A673 (cell line): ENCODE measurements at regions not wholly inside any gene's neighbourhood (a gene's known extent, or its start where the extent isn't known, plus 50 kb on each side); places are given as distances from the start of the nearest gene placed in this dataset.
A peak's percentile ranks its signal among the peaks of the same experiment; 100 is the strongest.

ENCODE experiments used
- BruUV-seq: library from RNA; stranded (reverse); fragments of 400-500 nt; replicated peaks from 2 replicates; lab custom pipeline; 2021; lab: Mats Ljungman, UMichigan
- CTCF ChIA-PET: fragments of 300-600 bp; sonication (Branson Sonifier 250); formaldehyde crosslinking; loops from one replicate; lab custom pipeline; 2022; ENCODE audit warnings: antibody characterized with exemption; lab: Charles Lee
- POLR2A ChIA-PET: fragments of 300-600 bp; sonication (Branson Sonifier 250); formaldehyde crosslinking; loops from one replicate; lab custom pipeline; 2022; ENCODE audit warnings: antibody characterized with exemption; ENCODE audit not compliant: low non-redundant PET; lab: Charles Lee
- DNase-seq: peaks from one replicate; pipeline ENCODE4 v3.0.0-alpha.2; 2015; ENCODE audit warnings: low spot score
- H3K27ac ChIP-seq: fragments of 200-600 bp; sonication (generic); 2 replicates; pipeline ENCODE4 v1.5.1; 2016; ENCODE audit warnings: mixed run types, low read depth, mild to moderate bottlenecking, mixed read lengths, antibody characterized with exemption, low read length; ENCODE audit not compliant: poor library complexity, severe bottlenecking
- H3K27me3 ChIP-seq: fragments of 200-600 bp; sonication (generic); replicated peaks from 2 replicates; pipeline ENCODE4 v1.6.1; 2017; ENCODE audit warnings: mixed run types, low read depth, mild to moderate bottlenecking, mixed read lengths, antibody characterized with exemption, low read length; ENCODE audit not compliant: insufficient read depth, poor library complexity
- H3K36me3 ChIP-seq: fragments of 200-600 bp; sonication (generic); 2 replicates; pipeline ENCODE4 v1.6.1; 2016; ENCODE audit warnings: mixed run types, mild to moderate bottlenecking, mixed read lengths, antibody characterized with exemption, low read length; ENCODE audit not compliant: insufficient read depth, poor library complexity, severe bottlenecking
- H3K4me1 ChIP-seq: fragments of 200-600 bp; sonication (generic); 2 replicates; pipeline ENCODE4 v1.6.1; 2017; ENCODE audit warnings: mixed run types, mild to moderate bottlenecking, mixed read lengths, antibody characterized with exemption, low read length; ENCODE audit not compliant: insufficient read depth, poor library complexity, severe bottlenecking
- H3K4me3 ChIP-seq: fragments of 200-600 bp; sonication (generic); 2 replicates; pipeline ENCODE4 v1.5.1; 2016; ENCODE audit warnings: low read depth, mixed run types, mild to moderate bottlenecking, mixed read lengths, low read length; ENCODE audit not compliant: poor library complexity, severe bottlenecking
- H3K9me3 ChIP-seq: fragments of 200-600 bp; sonication (generic); 2 replicates; pipeline ENCODE4 v1.6.1; 2016; ENCODE audit warnings: mixed run types, low read depth, mild to moderate bottlenecking, mixed read lengths, antibody characterized with exemption, low read length; ENCODE audit not compliant: poor library complexity, severe bottlenecking
- CTCF ChIP-seq: fragments of 300-800, 200-600 bp; sonication (generic); conservative IDR thresholded peaks from 2 replicates; pipeline ENCODE4 v1.5.1; 2017; ENCODE audit warnings: low read depth, mild to moderate bottlenecking, antibody characterized with exemption, low read length, moderate library complexity, mixed read lengths
- EZH2 ChIP-seq: fragments of 200-600 bp; sonication (generic); IDR thresholded peaks from 2 replicates; pipeline ENCODE4 v1.6.1; 2017; ENCODE audit warnings: borderline replicate concordance, low read depth, mild to moderate bottlenecking, mixed read lengths, antibody characterized with exemption, low read length; ENCODE audit not compliant: poor library complexity, severe bottlenecking
- intact Hi-C: fragments of 100-400 bp; cut with micrococcal nuclease; formaldehyde crosslinking; loops from one replicate; pipeline ENCODE4 v1.10.0; 2022; ENCODE audit not compliant: unreplicated experiment

GRCh38 chr15:31486906-31487695 lies 160.5 kb downstream of the KLF13 start:
- DNase-seq: no peak
- ChIA-PET CTCF (interaction anchor here (0.6 kb wide), 1 partner anchor 278 kb away, joined by 6 read pairs; no protein-coding TSS in a partner anchor), POLR2A (no interaction called here)
- no peaks in the 10 kb centered on the region for H3K27me3 ChIP-seq
- no peak overlapping the region for H3K27ac ChIP-seq
- TF ChIP-seq CTCF (no peak), EZH2 (no peak)
- BruUV-seq: no TSS peak
- no peak overlapping the region for H3K4me3 ChIP-seq
- H3K36me3 ChIP-seq: no peaks in the 10 kb centered on the region
- H3K9me3 ChIP-seq: peaks cover 9% of the 10 kb centered on the region
- intact Hi-C loops: loop anchor here (5.0 to 10.0 kb wide), 4 partner anchors 120 to 630 kb away; partner anchors contain the start of gene KLF13
- H3K4me1 ChIP-seq: no peaks in the 10 kb centered on the region

GRCh38 chr15:31487811-31488436 lies 161.3 kb downstream of the KLF13 start:
- TF ChIP-seq CTCF (no peak), EZH2 (no peak)
- ChIA-PET CTCF (interaction anchor here (1.2 to 1.3 kb wide), 2 partner anchors 281 to 287 kb away, joined by 3 to 7 read pairs; no protein-coding TSS in a partner anchor), POLR2A (interaction anchor here (0.5 kb wide), 1 partner anchor 252 kb away, joined by 3 read pairs; no protein-coding TSS in a partner anchor)
- Histone ChIP-seq H3K9me3 (peaks cover 9% of the 10 kb centered on the region), H3K4me1 (no peaks in the 10 kb centered on the region), H3K4me3 (no peak overlapping the region), H3K27ac (no peak overlapping the region), H3K27me3 (no peaks in the 10 kb centered on the region), H3K36me3 (no peaks in the 10 kb centered on the region)
- intact Hi-C loops: loop anchor here (5.0 to 10.0 kb wide), 4 partner anchors 121 to 631 kb away; partner anchors contain the start of gene KLF13
- no peak for DNase-seq
- BruUV-seq: no TSS peak

- peak; percentile 74 for DNase-seq
- Histone ChIP-seq H3K27me3 (no peaks in the 10 kb centered on the region), H3K27ac (no peak overlapping the region), H3K4me1 (no peaks in the 10 kb centered on the region), H3K9me3 (peaks cover 9% of the 10 kb centered on the region), H3K36me3 (no peaks in the 10 kb centered on the region), H3K4me3 (no peak overlapping the region)
- no TSS peak for BruUV-seq
- TF ChIP-seq EZH2: no peak
- TF ChIP-seq CTCF: peak; percentile 81
- intact Hi-C loops: loop anchor here (5.0 to 10.0 kb wide), 4 partner anchors 121 to 631 kb away; partner anchors contain the start of gene KLF13
- POLR2A ChIA-PET: interaction anchor here (0.5 kb wide), 1 partner anchor 253 kb away, joined by 3 read pairs; no protein-coding TSS in a partner anchor
- CTCF ChIA-PET: interaction anchor here (0.5 to 1.4 kb wide), 7 partner anchors 10 to 1681 kb away, joined by 3 to 7 read pairs (median 4); no protein-coding TSS in a partner anchor
Observed at GRCh38 chr15:31488437-31489204, 162.0 kb downstream of the KLF13 start.
